K562 (cell line): ENCODE measurements at regions not wholly inside any gene's neighbourhood (a gene's known extent, or its start where the extent isn't known, plus 50 kb on each side); places are given as distances from the start of the nearest gene placed in this dataset.

Source experiments
- E2F3 ChIP-seq: fragments of 250-450 bp; sonication (Bioruptor Pico); IDR thresholded peaks from 2 replicates; pipeline ENCODE4 v1.4.0; 2020; ENCODE audit warnings: mild to moderate bottlenecking
- KLF16 ChIP-seq: IDR thresholded peaks from 2 replicates; pipeline ENCODE4 v1.6.1; 2016; ENCODE audit warnings: antibody characterized with exemption
- MAZ ChIP-seq, 2 experiments: fragments of 450-650 bp in 1 of 2; sonication (generic) in 1 of 2; formaldehyde crosslinking; IDR thresholded peaks in 1 of 2; conservative IDR thresholded peaks in 1 of 2; 2 replicates each; pipeline versions ENCODE4 v1.4.0 to v1.5.0; 2020; ENCODE audit warnings: mild to moderate bottlenecking in 1 of 2, missing genetic modification reagents in 1 of 2
- RBM25 ChIP-seq: fragments of 200-400 bp; formaldehyde crosslinking; IDR thresholded peaks from 2 replicates; pipeline ENCODE4 v1.6.1; 2018; ENCODE audit warnings: low read length, low read depth, moderate library complexity; ENCODE audit not compliant: severe bottlenecking
- RNF2 ChIP-seq: sonication (generic); IDR thresholded peaks from 2 replicates; pipeline ENCODE4 v1.6.1; 2016
- THRA ChIP-seq: fragments of 450-650 bp; IDR thresholded peaks from 2 replicates; pipeline ENCODE4 v1.6.1; 2017; ENCODE audit warnings: mild to moderate bottlenecking, moderate library complexity
- TF ChIP-seq, protein P1 (sequence below): fragments of 250-450 bp; sonication (Bioruptor Pico); IDR thresholded peaks from 2 replicates; pipeline ENCODE4 v1.5.0; 2022; ENCODE audit warnings: mild to moderate bottlenecking

GRCh38 chr4:127406187-127406586, 226.6 kb upstream of the INTU start:
- TF ChIP-seq MAZ (CRISPR knock-in tag; conservative IDR thresholded peaks at IDR 0.05 in 1 of 2, IDR thresholded peaks at IDR 0.05 in 1 of 2) (no peak), KLF16 (no peak), THRA (no peak), E2F3 (CRISPR knock-in tag) (no peak), RNF2 (no peak), RBM25 (no peak)
- TF ChIP-seq, protein P1, sequence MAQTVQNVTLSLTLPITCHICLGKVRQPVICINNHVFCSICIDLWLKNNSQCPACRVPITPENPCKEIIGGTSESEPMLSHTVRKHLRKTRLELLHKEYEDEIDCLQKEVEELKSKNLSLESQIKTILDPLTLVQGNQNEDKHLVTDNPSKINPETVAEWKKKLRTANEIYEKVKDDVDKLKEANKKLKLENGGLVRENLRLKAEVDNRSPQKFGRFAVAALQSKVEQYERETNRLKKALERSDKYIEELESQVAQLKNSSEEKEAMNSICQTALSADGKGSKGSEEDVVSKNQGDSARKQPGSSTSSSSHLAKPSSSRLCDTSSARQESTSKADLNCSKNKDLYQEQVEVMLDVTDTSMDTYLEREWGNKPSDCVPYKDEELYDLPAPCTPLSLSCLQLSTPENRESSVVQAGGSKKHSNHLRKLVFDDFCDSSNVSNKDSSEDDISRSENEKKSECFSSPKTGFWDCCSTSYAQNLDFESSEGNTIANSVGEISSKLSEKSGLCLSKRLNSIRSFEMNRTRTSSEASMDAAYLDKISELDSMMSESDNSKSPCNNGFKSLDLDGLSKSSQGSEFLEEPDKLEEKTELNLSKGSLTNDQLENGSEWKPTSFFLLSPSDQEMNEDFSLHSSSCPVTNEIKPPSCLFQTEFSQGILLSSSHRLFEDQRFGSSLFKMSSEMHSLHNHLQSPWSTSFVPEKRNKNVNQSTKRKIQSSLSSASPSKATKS = no peak
